KMS-11 (cell line): ENCODE measurements at regions not wholly inside any gene's neighbourhood (a gene's known extent, or its start where the extent isn't known, plus 50 kb on each side); places are given as distances from the start of the nearest gene placed in this dataset.

Source experiments
- H2AFZ ChIP-seq: fragments of 200-600 bp; sonication (generic); 2 replicates; pipeline ENCODE4 v1.6.1; 2016; ENCODE audit warnings: antibody characterized with exemption, mixed run types, low read depth
- H3K27ac ChIP-seq: fragments of 200-600 bp; sonication (generic); 2 replicates; pipeline ENCODE4 v1.6.1; 2016; ENCODE audit warnings: mild to moderate bottlenecking, mixed run types
- H3K27me3 ChIP-seq: fragments of 200-600 bp; sonication (generic); 2 replicates; pipeline ENCODE4 v1.6.1; 2017; ENCODE audit warnings: mild to moderate bottlenecking, low read depth, mixed run types, moderate library complexity; ENCODE audit not compliant: insufficient read depth
- H3K36me3 ChIP-seq: fragments of 200-600 bp; sonication (generic); 2 replicates; pipeline ENCODE4 v1.6.1; 2017; ENCODE audit warnings: mild to moderate bottlenecking, mixed run types; ENCODE audit not compliant: insufficient read depth
- H3K4me1 ChIP-seq: fragments of 200-600 bp; sonication (generic); 2 replicates; pipeline ENCODE4 v1.6.1; 2016; ENCODE audit warnings: mild to moderate bottlenecking, low read depth, mixed run types; ENCODE audit not compliant: poor library complexity, severe bottlenecking
- H3K4me2 ChIP-seq: fragments of 200-600 bp; sonication (generic); 2 replicates; pipeline ENCODE4 v1.7.0; 2016; ENCODE audit warnings: mild to moderate bottlenecking, mixed run types
- H3K4me3 ChIP-seq: fragments of 200-600 bp; sonication (generic); IDR thresholded peaks from 2 replicates; pipeline ENCODE4 v1.6.1; 2017; ENCODE audit warnings: low read depth, low read length, mixed read lengths; ENCODE audit not compliant: insufficient read depth
- H3K79me2 ChIP-seq: fragments of 200-600 bp; sonication (generic); 2 replicates; pipeline ENCODE4 v1.6.1; 2016; ENCODE audit warnings: low read depth, mixed run types; ENCODE audit not compliant: insufficient read depth
- H3K9ac ChIP-seq: fragments of 200-600 bp; sonication (generic); 2 replicates; pipeline ENCODE4 v1.6.1; 2016; ENCODE audit warnings: mild to moderate bottlenecking, mixed run types
- H4K20me1 ChIP-seq: fragments of 200-600 bp; sonication (generic); 2 replicates; pipeline ENCODE4 v1.6.1; 2016; ENCODE audit warnings: mild to moderate bottlenecking, mixed run types; ENCODE audit not compliant: insufficient read depth
- TF ChIP-seq, protein P1 (sequence below): fragments of 200-600 bp; sonication (generic); conservative IDR thresholded peaks from 2 replicates; pipeline ENCODE4 v1.6.1; 2017; ENCODE audit warnings: low read depth, mild to moderate bottlenecking, antibody characterized with exemption, low read length, moderate library complexity, mixed read lengths

- Histone ChIP-seq H4K20me1 (no peaks in the 10 kb centered on the region), H3K27ac (no peak overlapping the region), H3K27me3 (no peaks in the 10 kb centered on the region), H3K4me2 (no peak overlapping the region), H2AFZ (no peak overlapping the region), H3K4me3 (no peak overlapping the region), H3K4me1 (no peaks in the 10 kb centered on the region), H3K79me2 (no peaks in the 10 kb centered on the region), H3K9ac (no peak overlapping the region), H3K36me3 (no peaks in the 10 kb centered on the region)
- TF ChIP-seq, protein P1, sequence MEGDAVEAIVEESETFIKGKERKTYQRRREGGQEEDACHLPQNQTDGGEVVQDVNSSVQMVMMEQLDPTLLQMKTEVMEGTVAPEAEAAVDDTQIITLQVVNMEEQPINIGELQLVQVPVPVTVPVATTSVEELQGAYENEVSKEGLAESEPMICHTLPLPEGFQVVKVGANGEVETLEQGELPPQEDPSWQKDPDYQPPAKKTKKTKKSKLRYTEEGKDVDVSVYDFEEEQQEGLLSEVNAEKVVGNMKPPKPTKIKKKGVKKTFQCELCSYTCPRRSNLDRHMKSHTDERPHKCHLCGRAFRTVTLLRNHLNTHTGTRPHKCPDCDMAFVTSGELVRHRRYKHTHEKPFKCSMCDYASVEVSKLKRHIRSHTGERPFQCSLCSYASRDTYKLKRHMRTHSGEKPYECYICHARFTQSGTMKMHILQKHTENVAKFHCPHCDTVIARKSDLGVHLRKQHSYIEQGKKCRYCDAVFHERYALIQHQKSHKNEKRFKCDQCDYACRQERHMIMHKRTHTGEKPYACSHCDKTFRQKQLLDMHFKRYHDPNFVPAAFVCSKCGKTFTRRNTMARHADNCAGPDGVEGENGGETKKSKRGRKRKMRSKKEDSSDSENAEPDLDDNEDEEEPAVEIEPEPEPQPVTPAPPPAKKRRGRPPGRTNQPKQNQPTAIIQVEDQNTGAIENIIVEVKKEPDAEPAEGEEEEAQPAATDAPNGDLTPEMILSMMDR: no peak
Measured at GRCh38 chr5:166178411-166179080, 2112.9 kb upstream of the WWC1 start.

DNA sequence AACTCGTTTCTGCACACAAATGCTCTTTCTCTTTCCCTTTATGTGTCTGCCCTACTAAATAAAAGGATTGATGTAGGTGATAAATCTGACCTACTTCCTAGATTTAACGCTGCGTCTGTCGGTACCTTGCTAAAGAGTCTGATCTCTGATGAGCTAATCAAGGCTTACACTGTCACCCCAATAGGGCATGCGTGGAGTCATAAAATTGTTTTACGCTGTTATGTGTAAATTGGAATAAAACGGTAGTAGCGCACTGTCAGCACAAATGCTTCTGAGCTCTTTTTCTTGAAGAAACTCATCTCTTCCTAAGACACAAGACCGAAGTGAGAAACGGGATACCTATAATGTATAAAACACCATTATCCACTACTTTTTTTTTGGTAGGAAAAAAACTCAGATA lies 2106.3 kb upstream of the WWC1 start:
- H3K4me2 ChIP-seq: no peak overlapping the region
- no peaks in the 10 kb centered on the region for H4K20me1 ChIP-seq
- H3K4me1 ChIP-seq: no peaks in the 10 kb centered on the region
- no peak overlapping the region for H3K27ac ChIP-seq
- TF ChIP-seq, protein P1: no peak
- no peaks in the 10 kb centered on the region for H3K36me3 ChIP-seq
- no peaks in the 10 kb centered on the region for H3K79me2 ChIP-seq
- no peak overlapping the region for H2AFZ ChIP-seq
- H3K4me3 ChIP-seq: no peak overlapping the region
- H3K9ac ChIP-seq: no peak overlapping the region
- no peaks in the 10 kb centered on the region for H3K27me3 ChIP-seq

- Histone ChIP-seq H3K79me2 (no peaks in the 10 kb centered on the region), H3K4me1 (no peaks in the 10 kb centered on the region), H2AFZ (no peak overlapping the region), H4K20me1 (no peaks in the 10 kb centered on the region), H3K27me3 (no peaks in the 10 kb centered on the region), H3K9ac (no peak overlapping the region), H3K27ac (no peak overlapping the region), H3K4me3 (no peak overlapping the region), H3K36me3 (no peaks in the 10 kb centered on the region), H3K4me2 (no peak overlapping the region)
- TF ChIP-seq, protein P1: no peak
Measured at GRCh38 chr5:166188501-166189325, 2102.7 kb upstream of the WWC1 start.

GRCh38 chr5:166192696-166193095 lies 2098.7 kb upstream of the WWC1 start:
- H3K4me2 ChIP-seq: no peak overlapping the region
- H3K27me3 ChIP-seq: no peaks in the 10 kb centered on the region
- no peak overlapping the region for H3K4me3 ChIP-seq
- no peak overlapping the region for H2AFZ ChIP-seq
- H3K36me3 ChIP-seq: no peaks in the 10 kb centered on the region
- H3K79me2 ChIP-seq: no peaks in the 10 kb centered on the region
- H3K4me1 ChIP-seq: no peaks in the 10 kb centered on the region
- TF ChIP-seq, protein P1: no peak
- H3K9ac ChIP-seq: no peak overlapping the region
- H3K27ac ChIP-seq: no peak overlapping the region
- H4K20me1 ChIP-seq: no peaks in the 10 kb centered on the region
